Spleen (tissue), 11 donors: ENCODE measurements at regions not wholly inside any gene's neighbourhood (a gene's known extent, or its start where the extent isn't known, plus 50 kb on each side); places are given as distances from the start of the nearest gene placed in this dataset.

ENCODE experiments used
- DNase-seq: peaks from one replicate; pipeline ENCODE4 v3.0.0-alpha.2; 2020
- H3K27ac ChIP-seq, 8 donors: fragments of 200-600 bp; sonication (generic) in 7 of 8; 1 replicate in 4 of 8; 2 replicates in 4 of 8; pipeline versions ENCODE4 v1.5.0 to v1.8.0; 2016 to 2021; ENCODE audit warnings: inconsistent platforms in 4 of 8, mild to moderate bottlenecking in 4 of 8, moderate library complexity in 1 of 8
- H3K27me3 ChIP-seq, 7 donors: fragments of 200-600 bp; sonication (generic) in 6 of 7; replicated peaks in 1 of 7; 1 replicate in 4 of 7; 2 replicates in 3 of 7; pipeline versions ENCODE4 v1.5.0 to v1.8.0; 2016 to 2021; ENCODE audit warnings: inconsistent platforms in 3 of 7, mild to moderate bottlenecking in 1 of 7
- H3K36me3 ChIP-seq, 6 donors: fragments of 200-600 bp; sonication (generic) in 5 of 6; 1 replicate in 4 of 6; 2 replicates in 2 of 6; pipeline versions ENCODE4 v1.5.0 to v1.8.0; 2016 to 2021; ENCODE audit warnings: inconsistent platforms in 2 of 6
- H3K4me1 ChIP-seq, 6 donors: fragments of 200-600 bp; sonication (generic) in 5 of 6; 1 replicate in 3 of 6; 2 replicates in 3 of 6; pipeline versions ENCODE4 v1.5.0 to v1.8.0; 2016 to 2021; ENCODE audit warnings: inconsistent platforms in 3 of 6
- H3K4me3 ChIP-seq, 8 donors: fragments of 200-600 bp; sonication (generic) in 7 of 8; 1 replicate in 4 of 8; 2 replicates in 4 of 8; pipeline versions ENCODE4 v1.5.0 to v1.8.0; 2016 to 2021; ENCODE audit warnings: inconsistent platforms in 4 of 8, mild to moderate bottlenecking in 4 of 8, moderate library complexity in 2 of 8
- H3K9me3 ChIP-seq, 8 donors: fragments of 200-600 bp; sonication (generic) in 7 of 8; 1 replicate in 4 of 8; 2 replicates in 4 of 8; pipeline versions ENCODE4 v1.5.0 to v1.8.0; 2016 to 2021; ENCODE audit warnings: inconsistent platforms in 4 of 8
- POLR2A ChIP-seq, 3 donors: fragments of 450-650 bp; IDR thresholded peaks; one replicate each; pipeline ENCODE4 v1.5.1; 2017; ENCODE audit warnings: antibody characterized with exemption in 3 of 3, mild to moderate bottlenecking in 1 of 3
- POLR2AphosphoS5 ChIP-seq, 3 donors: sonication (generic); formaldehyde crosslinking; IDR thresholded peaks; one replicate each; pipeline ENCODE4 v1.5.1; 2017; ENCODE audit warnings: antibody characterized with exemption in 3 of 3
- WGBS, 5 donors: extraction: QIAGEN DNeasy Blood & Tissue Kit in 3 of 5; methylation state at CpG; one replicate each; pipeline versions ENCODE4 v1.1.5 to v1.1.7; 2013 to 2018; 5-methylcytosine and 5-hydroxymethylcytosine counted together
- intact Hi-C: fragments of 100-400 bp; cut with DNase I; formaldehyde crosslinking; loops from one replicate; pipeline ENCODE4 v1.15.0; 2023; ENCODE audit warnings: low total_unique reads
- TF ChIP-seq, protein P1 (sequence below), 11 experiments: fragments of 200-600 bp in 7 of 11; fragments of 450-650 bp in 4 of 11; sonication (generic) in 4 of 11; IDR thresholded peaks in 8 of 11; conservative IDR thresholded peaks in 3 of 11; 1 replicate in 7 of 11; 2 replicates in 4 of 11; pipeline versions ENCODE4 v1.4.0 to v1.8.0; 2016 to 2021; ENCODE audit warnings: antibody characterized with exemption in 11 of 11, inconsistent platforms in 4 of 11, mild to moderate bottlenecking in 1 of 11
- donor health status: healthy with polysubstance abuse.
- donor health status: DM: no; HTN: no; CAD: no; lungs with moderate emphysema.
- donor health status: DM: no; HTN: no; CAD: no.
- donor health status: Bipolar disorder and iron deficiency.
- donor health status: healthy.
- donor health status: DM: no; HTN: no; CAD: no.
- donor health status: DM: yes; HTN: yes; CAD: no.

DNA sequence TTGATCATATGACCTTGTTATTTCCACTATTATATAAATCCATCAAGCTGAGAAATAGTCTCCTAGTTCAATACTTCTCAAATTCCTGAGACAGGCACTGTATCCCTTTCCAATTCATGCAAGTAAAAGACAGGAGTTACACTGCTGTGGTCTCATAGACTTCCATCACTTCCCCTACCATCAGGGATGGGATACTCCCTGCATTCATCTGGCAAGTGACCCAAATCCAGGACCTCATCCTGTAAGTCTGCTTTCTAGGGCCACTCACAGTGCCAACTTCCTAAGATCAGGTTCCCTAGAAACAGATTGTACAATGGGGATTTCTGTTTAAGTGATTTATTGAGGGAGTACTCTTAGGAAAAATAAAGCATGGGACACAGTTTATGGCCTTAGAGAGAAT, 424.0 kb upstream of the CDH7 start:
- H3K36me3 ChIP-seq = no peaks in the 10 kb centered on the region
- no peaks in the 10 kb centered on the region for H3K27me3 ChIP-seq
- no peaks in the 10 kb centered on the region for H3K4me1 ChIP-seq
- TF ChIP-seq, protein P1, sequence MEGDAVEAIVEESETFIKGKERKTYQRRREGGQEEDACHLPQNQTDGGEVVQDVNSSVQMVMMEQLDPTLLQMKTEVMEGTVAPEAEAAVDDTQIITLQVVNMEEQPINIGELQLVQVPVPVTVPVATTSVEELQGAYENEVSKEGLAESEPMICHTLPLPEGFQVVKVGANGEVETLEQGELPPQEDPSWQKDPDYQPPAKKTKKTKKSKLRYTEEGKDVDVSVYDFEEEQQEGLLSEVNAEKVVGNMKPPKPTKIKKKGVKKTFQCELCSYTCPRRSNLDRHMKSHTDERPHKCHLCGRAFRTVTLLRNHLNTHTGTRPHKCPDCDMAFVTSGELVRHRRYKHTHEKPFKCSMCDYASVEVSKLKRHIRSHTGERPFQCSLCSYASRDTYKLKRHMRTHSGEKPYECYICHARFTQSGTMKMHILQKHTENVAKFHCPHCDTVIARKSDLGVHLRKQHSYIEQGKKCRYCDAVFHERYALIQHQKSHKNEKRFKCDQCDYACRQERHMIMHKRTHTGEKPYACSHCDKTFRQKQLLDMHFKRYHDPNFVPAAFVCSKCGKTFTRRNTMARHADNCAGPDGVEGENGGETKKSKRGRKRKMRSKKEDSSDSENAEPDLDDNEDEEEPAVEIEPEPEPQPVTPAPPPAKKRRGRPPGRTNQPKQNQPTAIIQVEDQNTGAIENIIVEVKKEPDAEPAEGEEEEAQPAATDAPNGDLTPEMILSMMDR (IDR thresholded peaks at IDR 0.05 in 8 of 11, conservative IDR thresholded peaks at IDR 0.05 in 3 of 11) = no peak
- TF ChIP-seq POLR2AphosphoS5 (IDR thresholded peaks at IDR 0.05) (no peak), POLR2A (IDR thresholded peaks at IDR 0.05) (no peak)
- intact Hi-C loops = no loop called here
- DNase-seq = no peak
- H3K27ac ChIP-seq = no peak overlapping the region
- H3K4me3 ChIP-seq = no peak overlapping the region
- peaks cover 0 to 4% (median 0%) of the 10 kb centered on the region in 8 donors for H3K9me3 ChIP-seq

GRCh38 chr18:65322895-65323294, 427.9 kb upstream of the CDH7 start:
- TF ChIP-seq POLR2AphosphoS5 (IDR thresholded peaks at IDR 0.05) = no peak
- TF ChIP-seq, protein P1 (IDR thresholded peaks at IDR 0.05 in 8 of 11, conservative IDR thresholded peaks at IDR 0.05 in 3 of 11) = no peak
- no peak for TF ChIP-seq POLR2A (IDR thresholded peaks at IDR 0.05)
- WGBS, 5 donors = 65 to 81% (median 73%) methylated on average over 3 of the region's 3 CpGs
- no peak for DNase-seq
- no peak overlapping the region for H3K27ac ChIP-seq
- H3K27me3 ChIP-seq = no peaks in the 10 kb centered on the region
- H3K4me1 ChIP-seq = no peaks in the 10 kb centered on the region
- no peaks in the 10 kb centered on the region for H3K36me3 ChIP-seq
- H3K4me3 ChIP-seq = no peak overlapping the region
- peaks cover 0 to 4% (median 0%) of the 10 kb centered on the region in 8 donors for H3K9me3 ChIP-seq
- intact Hi-C loops = no loop called here

- H3K4me1 ChIP-seq = no peaks in the 10 kb centered on the region
- WGBS, 5 donors = 61 to 78% (median 67%) methylated on average over 4 of the region's 4 CpGs
- TF ChIP-seq POLR2AphosphoS5 (IDR thresholded peaks at IDR 0.05) (no peak), POLR2A (IDR thresholded peaks at IDR 0.05) (no peak)
- TF ChIP-seq, protein P1 (IDR thresholded peaks at IDR 0.05 in 8 of 11, conservative IDR thresholded peaks at IDR 0.05 in 3 of 11) = no peak
- intact Hi-C loops = no loop called here
- peaks cover 0 to 5% (median 0%) of the 10 kb centered on the region in 8 donors for H3K9me3 ChIP-seq
- DNase-seq = no peak
- H3K27me3 ChIP-seq = no peaks in the 10 kb centered on the region
- no peaks in the 10 kb centered on the region for H3K36me3 ChIP-seq
- no peak overlapping the region for H3K27ac ChIP-seq
- H3K4me3 ChIP-seq = no peak overlapping the region
Measured at GRCh38 chr18:65298422-65298821, 452.4 kb upstream of the CDH7 start.

DNA sequence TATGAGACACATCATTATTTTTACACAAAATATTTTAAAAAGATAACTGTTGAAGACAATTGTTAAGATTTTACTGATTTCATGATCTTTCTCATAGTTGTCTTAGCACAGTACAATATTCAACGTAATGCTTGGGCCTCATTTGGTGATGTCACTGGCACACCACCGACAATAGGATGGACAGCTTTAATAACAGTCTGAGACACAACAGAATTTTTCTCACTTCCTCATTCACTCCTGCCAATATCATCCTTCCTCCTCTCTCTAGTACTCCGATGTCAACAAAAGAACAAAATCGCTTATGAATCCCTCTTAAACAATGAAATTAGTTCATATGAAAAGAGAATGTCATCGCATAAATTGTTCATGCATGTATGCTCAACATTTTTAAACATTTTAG, 461.9 kb upstream of the CDH7 start:
- Histone ChIP-seq H3K27ac (no peak overlapping the region), H3K4me3 (no peak overlapping the region), H3K36me3 (no peaks in the 10 kb centered on the region), H3K27me3 (no peaks in the 10 kb centered on the region), H3K9me3 (no peaks in the 10 kb centered on the region), H3K4me1 (no peaks in the 10 kb centered on the region)
- DNase-seq = no peak
- WGBS, 5 donors = 74 to 85% (median 83%) methylated on average over 5 of the region's 5 CpGs
- TF ChIP-seq, protein P1 (IDR thresholded peaks at IDR 0.05 in 8 of 11, conservative IDR thresholded peaks at IDR 0.05 in 3 of 11) = no peak
- TF ChIP-seq POLR2A (IDR thresholded peaks at IDR 0.05) (no peak), POLR2AphosphoS5 (IDR thresholded peaks at IDR 0.05) (no peak)
- intact Hi-C loops = no loop called here
